IMR-90 (cell line): ENCODE measurements at regions not wholly inside any gene's neighbourhood (a gene's known extent, or its start where the extent isn't known, plus 50 kb on each side); places are given as distances from the start of the nearest gene placed in this dataset.

Experiments
- ATAC-seq: fragments of 200-7000 bp; cut with Tn5 transposase; 2 replicates; pipeline ENCODE4 v1.9.1; 2020; ENCODE audit warnings: low read depth, mild to moderate bottlenecking, moderate library complexity
- BruUV-seq: library from RNA; stranded (reverse); fragments of 400-500 nt; replicated peaks from 2 replicates; lab custom pipeline; 2021; lab: Mats Ljungman, UMichigan
- CTCF ChIA-PET: fragments of 300-600 bp; formaldehyde crosslinking; extraction: SDS; loops from one replicate; lab custom pipeline; 2021; ENCODE audit warnings: antibody characterized with exemption; lab: Yijun Ruan, JAX
- POLR2A ChIA-PET: fragments of 300-600 bp; sonication (Branson Sonifier 250); formaldehyde crosslinking; loops from one replicate; lab custom pipeline; 2022; ENCODE audit warnings: antibody characterized with exemption; ENCODE audit not compliant: unreplicated experiment; lab: Charles Lee
- DNase-seq: peaks from one replicate; pipeline ENCODE4 v3.0.0; 2013
- H2AFZ ChIP-seq: replicated peaks from 2 replicates; pipeline ENCODE3; 2013; ENCODE audit warnings: low read length, mild to moderate bottlenecking; ENCODE audit not compliant: poor library complexity
- H2AK5ac ChIP-seq: 2 replicates; pipeline ENCODE4 v1.6.1; 2013; ENCODE audit warnings: low read depth, low read length, inconsistent platforms
- H2AK9ac ChIP-seq: replicated peaks from 2 replicates; pipeline ENCODE3; 2013; ENCODE audit warnings: mild to moderate bottlenecking, low read depth, low read length, moderate library complexity; ENCODE audit not compliant: poor library complexity
- H2BK120ac ChIP-seq: 2 replicates; pipeline ENCODE4 v1.6.1; 2013; ENCODE audit warnings: low read depth, low read length, inconsistent platforms
- H2BK15ac ChIP-seq: 3 replicates; pipeline ENCODE4 v1.6.1; 2013; ENCODE audit warnings: low read depth, low read length, inconsistent platforms
- H2BK20ac ChIP-seq: 2 replicates; pipeline ENCODE4 v1.6.1; 2013; ENCODE audit warnings: low read depth, mild to moderate bottlenecking, inconsistent platforms, low read length, moderate library complexity
- H2BK5ac ChIP-seq: 2 replicates; pipeline ENCODE4 v1.6.1; 2013; ENCODE audit warnings: mild to moderate bottlenecking, low read depth, low read length, inconsistent platforms; ENCODE audit not compliant: poor library complexity, severe bottlenecking
- H3K14ac ChIP-seq: replicated peaks from 2 replicates; pipeline ENCODE4 v1.6.1; 2013; ENCODE audit warnings: low read depth, low read length, inconsistent platforms
- H3K18ac ChIP-seq: 2 replicates; pipeline ENCODE4 v1.6.1; 2013; ENCODE audit warnings: low read depth, low read length, control low read depth
- H3K23ac ChIP-seq: 2 replicates; pipeline ENCODE4 v1.6.1; 2013; ENCODE audit warnings: low read depth, low read length, inconsistent platforms
- H3K27ac ChIP-seq: 2 replicates; pipeline ENCODE4 v1.5.1; 2013; ENCODE audit warnings: mild to moderate bottlenecking, control low read depth, low read length; ENCODE audit not compliant: insufficient read depth
- H3K27me3 ChIP-seq: 2 replicates; pipeline ENCODE4 v1.6.1; 2013; ENCODE audit warnings: low read length; ENCODE audit not compliant: control insufficient read depth, insufficient read depth
- H3K36me3 ChIP-seq: 2 replicates; pipeline ENCODE4 v1.6.1; 2013; ENCODE audit warnings: low read length, mixed read lengths; ENCODE audit not compliant: control insufficient read depth, insufficient read depth
- H3K4ac ChIP-seq: 2 replicates; pipeline ENCODE4 v1.6.1; 2013; ENCODE audit warnings: low read depth, low read length, inconsistent platforms
- H3K4me1 ChIP-seq: 2 replicates; pipeline ENCODE4 v1.6.1; 2013; ENCODE audit warnings: low read length, mixed read lengths; ENCODE audit not compliant: control insufficient read depth, insufficient read depth
- H3K4me2 ChIP-seq: 2 replicates; pipeline ENCODE4 v1.6.1; 2013; ENCODE audit warnings: low read depth, mild to moderate bottlenecking, control low read depth, low read length, moderate library complexity
- H3K4me3 ChIP-seq: 2 replicates; pipeline ENCODE4 v1.5.1; 2013; ENCODE audit warnings: low read depth, mild to moderate bottlenecking, control low read depth, low read length, moderate library complexity; ENCODE audit not compliant: insufficient read depth
- H3K56ac ChIP-seq: 2 replicates; pipeline ENCODE4 v1.6.1; 2013; ENCODE audit warnings: low read length, inconsistent platforms; ENCODE audit not compliant: insufficient read depth; ENCODE audit errors: extremely low read depth
- H3K79me1 ChIP-seq, 2 experiments: 2 replicates each; pipeline ENCODE4 v1.6.1; 2013; ENCODE audit warnings: low read length in 2 of 2, inconsistent platforms in 1 of 2, low read depth in 1 of 2
- H3K9ac ChIP-seq: 2 replicates; pipeline ENCODE4 v1.6.1; 2013; ENCODE audit warnings: low read depth, low read length, control low read depth
- H3K9me1 ChIP-seq: 2 replicates; pipeline ENCODE4 v1.6.1; 2013; ENCODE audit warnings: low read length, inconsistent platforms; ENCODE audit not compliant: insufficient read depth
- H3K9me3 ChIP-seq: 2 replicates; pipeline ENCODE4 v1.6.1; 2013; ENCODE audit warnings: low read length; ENCODE audit not compliant: control insufficient read depth, insufficient read depth
- H4K20me1 ChIP-seq: 2 replicates; pipeline ENCODE4 v1.6.1; 2013; ENCODE audit warnings: low read length, inconsistent platforms; ENCODE audit not compliant: insufficient read depth
- H4K5ac ChIP-seq: 2 replicates; pipeline ENCODE4 v1.6.1; 2013; ENCODE audit warnings: mild to moderate bottlenecking, low read depth, low read length, control low read depth
- H4K8ac ChIP-seq, 2 experiments: 2 replicates each; pipeline ENCODE4 v1.6.1; 2013; ENCODE audit warnings: low read depth in 2 of 2, low read length in 2 of 2, control low read depth in 1 of 2, inconsistent platforms in 1 of 2
- H4K91ac ChIP-seq: 2 replicates; pipeline ENCODE4 v1.6.1; 2013; ENCODE audit warnings: low read depth, low read length, inconsistent platforms; ENCODE audit not compliant: insufficient read depth
- BHLHE40 ChIP-seq: fragments of 150-350 bp; IDR thresholded peaks from 2 replicates; pipeline ENCODE4 v1.6.1; 2016; ENCODE audit warnings: mild to moderate bottlenecking, low read depth, low read length
- CEBPB ChIP-seq: IDR thresholded peaks from 2 replicates; pipeline ENCODE4 v1.6.1; 2012; ENCODE audit warnings: low read depth, low read length, improper control_type of control experiment
- CHD1 ChIP-seq: IDR thresholded peaks from 2 replicates; pipeline ENCODE4 v1.6.1; 2012; ENCODE audit warnings: low read depth, low read length, improper control_type of control experiment
- FOS ChIP-seq: fragments of 150-350 bp; IDR thresholded peaks from 2 replicates; pipeline ENCODE4 v1.6.1; 2016; ENCODE audit warnings: low read depth, low read length
- MAFK ChIP-seq: IDR thresholded peaks from 2 replicates; pipeline ENCODE4 v1.6.1; 2012; ENCODE audit warnings: low read depth, low read length, improper control_type of control experiment
- MAZ ChIP-seq: IDR thresholded peaks from 2 replicates; pipeline ENCODE4 v1.6.1; 2012; ENCODE audit warnings: low read depth, mild to moderate bottlenecking, low read length, improper control_type of control experiment, moderate library complexity, borderline replicate concordance
- MXI1 ChIP-seq: IDR thresholded peaks from 2 replicates; pipeline ENCODE4 v1.6.1; 2012; ENCODE audit warnings: low read depth, mild to moderate bottlenecking, low read length, moderate library complexity, borderline replicate concordance
- NFE2L2 ChIP-seq: fragments of 150-350 bp; IDR thresholded peaks from 2 replicates; pipeline ENCODE4 v1.6.1; 2016; ENCODE audit warnings: low read depth, mild to moderate bottlenecking, low read length
- POLR2A ChIP-seq: IDR thresholded peaks from 2 replicates; pipeline ENCODE4 v1.6.1; 2012; ENCODE audit warnings: mild to moderate bottlenecking, low read depth, low read length
- RAD21 ChIP-seq: IDR thresholded peaks from 2 replicates; pipeline ENCODE4 v1.6.1; 2012; ENCODE audit warnings: low read length, improper control_type of control experiment
- RCOR1 ChIP-seq: IDR thresholded peaks from 2 replicates; pipeline ENCODE4 v1.6.1; 2012; ENCODE audit warnings: mild to moderate bottlenecking, low read length, improper control_type of control experiment; ENCODE audit not compliant: insufficient replicate concordance
- RFX5 ChIP-seq: IDR thresholded peaks from 2 replicates; pipeline ENCODE4 v1.8.0; 2012; ENCODE audit warnings: low read depth, mild to moderate bottlenecking, low read length, moderate library complexity
- SMC3 ChIP-seq: fragments of 150-350 bp; IDR thresholded peaks from 2 replicates; pipeline ENCODE4 v1.6.1; 2016; ENCODE audit warnings: low read depth, mild to moderate bottlenecking, antibody characterized with exemption, low read length, moderate library complexity
- WGBS, 2 experiments: methylation state at CpG; one replicate each; pipeline versions ENCODE4 v1.1.5 to v1.1.7; 2013; ENCODE audit warnings: missing lambda C conversion rate in 2 of 2; ENCODE audit not compliant: insufficient read length in 1 of 2; ENCODE audit errors: extremely low coverage in 2 of 2; 5-methylcytosine and 5-hydroxymethylcytosine counted together
- dilution Hi-C: fragments of 300-500 bp; cut with HindIII; formaldehyde crosslinking; loops from one replicate; pipeline ENCODE4 v1.14.3; 2018; ENCODE audit warnings: low sequenced_read_pairs; ENCODE audit not compliant: unreplicated experiment
- in situ Hi-C: fragments of 300-500 bp; cut with MboI; formaldehyde crosslinking; loops from 3 replicates; pipeline ENCODE4 v1.14.3; 2019; ENCODE audit warnings: low sequenced_read_pairs, inconsistent platforms, mixed read lengths
- intact Hi-C: fragments of 100-400 bp; cut with micrococcal nuclease; formaldehyde crosslinking; loops from 2 replicates; pipeline ENCODE4 v1.10.0; 2022
- TF ChIP-seq, protein P1 (sequence below): conservative IDR thresholded peaks from 2 replicates; pipeline ENCODE4 v1.5.1; 2012; ENCODE audit warnings: mild to moderate bottlenecking, low read depth, low read length, improper control_type of control experiment
- TF ChIP-seq, protein P2 (sequence below): fragments of 150-350 bp; IDR thresholded peaks from 2 replicates; pipeline ENCODE4 v1.6.1; 2016; ENCODE audit warnings: low read depth, mild to moderate bottlenecking, low read length, moderate library complexity, borderline replicate concordance
- TF ChIP-seq, protein P3 (sequence below): fragments of 150-350 bp; IDR thresholded peaks from 2 replicates; pipeline ENCODE4 v1.6.1; 2017; ENCODE audit warnings: mild to moderate bottlenecking, antibody characterized with exemption, low read length, low read depth

DNA sequence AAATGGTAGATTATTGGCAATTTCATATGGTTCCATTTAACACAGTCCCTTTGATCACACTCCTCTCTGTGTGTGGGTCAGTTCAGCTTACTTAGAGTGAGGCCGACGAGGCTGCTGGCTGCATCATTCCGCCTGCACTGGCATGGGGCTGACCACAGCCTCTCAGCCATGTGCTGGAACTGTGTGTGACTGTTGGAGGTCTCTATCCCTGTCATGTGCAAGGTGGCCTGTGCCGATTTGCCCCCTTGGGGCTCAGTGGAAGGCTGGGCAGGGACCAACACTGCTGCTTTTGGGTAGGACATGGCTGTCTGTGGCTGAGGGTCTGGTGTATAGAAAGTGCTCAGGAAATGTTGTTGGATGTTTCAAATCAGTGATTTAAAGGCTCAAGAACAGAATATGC is 454.0 kb upstream of the HS6ST1 start:
- H3K9ac ChIP-seq: no peak overlapping the region
- no peak overlapping the region for H2AK5ac ChIP-seq
- no peak for TF ChIP-seq RFX5
- no peak for TF ChIP-seq CHD1
- TF ChIP-seq, protein P1, sequence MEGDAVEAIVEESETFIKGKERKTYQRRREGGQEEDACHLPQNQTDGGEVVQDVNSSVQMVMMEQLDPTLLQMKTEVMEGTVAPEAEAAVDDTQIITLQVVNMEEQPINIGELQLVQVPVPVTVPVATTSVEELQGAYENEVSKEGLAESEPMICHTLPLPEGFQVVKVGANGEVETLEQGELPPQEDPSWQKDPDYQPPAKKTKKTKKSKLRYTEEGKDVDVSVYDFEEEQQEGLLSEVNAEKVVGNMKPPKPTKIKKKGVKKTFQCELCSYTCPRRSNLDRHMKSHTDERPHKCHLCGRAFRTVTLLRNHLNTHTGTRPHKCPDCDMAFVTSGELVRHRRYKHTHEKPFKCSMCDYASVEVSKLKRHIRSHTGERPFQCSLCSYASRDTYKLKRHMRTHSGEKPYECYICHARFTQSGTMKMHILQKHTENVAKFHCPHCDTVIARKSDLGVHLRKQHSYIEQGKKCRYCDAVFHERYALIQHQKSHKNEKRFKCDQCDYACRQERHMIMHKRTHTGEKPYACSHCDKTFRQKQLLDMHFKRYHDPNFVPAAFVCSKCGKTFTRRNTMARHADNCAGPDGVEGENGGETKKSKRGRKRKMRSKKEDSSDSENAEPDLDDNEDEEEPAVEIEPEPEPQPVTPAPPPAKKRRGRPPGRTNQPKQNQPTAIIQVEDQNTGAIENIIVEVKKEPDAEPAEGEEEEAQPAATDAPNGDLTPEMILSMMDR: no peak
- TF ChIP-seq RCOR1: no peak
- no peak for TF ChIP-seq RAD21
- no peak for TF ChIP-seq BHLHE40
- no peak for TF ChIP-seq CEBPB
- TF ChIP-seq, protein P2, sequence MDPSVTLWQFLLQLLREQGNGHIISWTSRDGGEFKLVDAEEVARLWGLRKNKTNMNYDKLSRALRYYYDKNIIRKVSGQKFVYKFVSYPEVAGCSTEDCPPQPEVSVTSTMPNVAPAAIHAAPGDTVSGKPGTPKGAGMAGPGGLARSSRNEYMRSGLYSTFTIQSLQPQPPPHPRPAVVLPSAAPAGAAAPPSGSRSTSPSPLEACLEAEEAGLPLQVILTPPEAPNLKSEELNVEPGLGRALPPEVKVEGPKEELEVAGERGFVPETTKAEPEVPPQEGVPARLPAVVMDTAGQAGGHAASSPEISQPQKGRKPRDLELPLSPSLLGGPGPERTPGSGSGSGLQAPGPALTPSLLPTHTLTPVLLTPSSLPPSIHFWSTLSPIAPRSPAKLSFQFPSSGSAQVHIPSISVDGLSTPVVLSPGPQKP: no peak
- no peak for TF ChIP-seq MAZ
- TF ChIP-seq, protein P3, sequence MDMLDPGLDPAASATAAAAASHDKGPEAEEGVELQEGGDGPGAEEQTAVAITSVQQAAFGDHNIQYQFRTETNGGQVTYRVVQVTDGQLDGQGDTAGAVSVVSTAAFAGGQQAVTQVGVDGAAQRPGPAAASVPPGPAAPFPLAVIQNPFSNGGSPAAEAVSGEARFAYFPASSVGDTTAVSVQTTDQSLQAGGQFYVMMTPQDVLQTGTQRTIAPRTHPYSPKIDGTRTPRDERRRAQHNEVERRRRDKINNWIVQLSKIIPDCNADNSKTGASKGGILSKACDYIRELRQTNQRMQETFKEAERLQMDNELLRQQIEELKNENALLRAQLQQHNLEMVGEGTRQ: no peak
- TF ChIP-seq SMC3: no peak
- no peak for TF ChIP-seq MAFK
- no peak for TF ChIP-seq POLR2A
- TF ChIP-seq FOS: no peak
- no peak for TF ChIP-seq NFE2L2
- no peak for TF ChIP-seq MXI1
- no peaks in the 10 kb centered on the region for H4K20me1 ChIP-seq
- H3K23ac ChIP-seq: no peak overlapping the region
- no peak overlapping the region for H3K27ac ChIP-seq
- H2AFZ ChIP-seq: no peak overlapping the region
- peaks cover 8% of the 10 kb centered on the region; the same call in 1 of the 2 replicates for H3K27me3 ChIP-seq
- H3K4ac ChIP-seq: no peak overlapping the region
- dilution Hi-C loops: no loop called here
- no peak overlapping the region for H3K14ac ChIP-seq
- no peak overlapping the region for H3K4me2 ChIP-seq
- H4K5ac ChIP-seq: no peak overlapping the region
- H3K36me3 ChIP-seq: no peaks in the 10 kb centered on the region
- no peak overlapping the region for H2BK120ac ChIP-seq
- in situ Hi-C loops: no loop called here
- no peak overlapping the region for H2BK5ac ChIP-seq
- WGBS, 2 experiments: 40% methylated on average over 1 of the region's 4 CpGs; no CpG with 5 or more reads in 1 of the 2 experiments
- no peaks in the 10 kb centered on the region for H3K4me1 ChIP-seq
- ChIA-PET CTCF (interaction anchor here (0.9 kb wide), 1 partner anchor 33 kb away, joined by 3 read pairs; no protein-coding TSS in a partner anchor), POLR2A (no interaction called here)
- no peaks in the 10 kb centered on the region for H3K9me1 ChIP-seq
- ATAC-seq: no peak
- H3K56ac ChIP-seq: no peak overlapping the region
- no peak overlapping the region for H3K18ac ChIP-seq
- H2AK9ac ChIP-seq: no peak overlapping the region
- H4K91ac ChIP-seq: no peak overlapping the region
- no peak overlapping the region for H3K4me3 ChIP-seq
- H3K79me1 ChIP-seq: no peaks in the 10 kb centered on the region
- no peak for DNase-seq
- intact Hi-C loops: no loop called here
- no peaks in the 10 kb centered on the region for H3K9me3 ChIP-seq
- no peak overlapping the region for H4K8ac ChIP-seq
- no TSS peak for BruUV-seq
- no peak overlapping the region for H2BK15ac ChIP-seq
- H2BK20ac ChIP-seq: no peak overlapping the region
